ENCODE measurements at regions not wholly inside any gene's neighbourhood (a gene's known extent, or its start where the extent isn't known, plus 50 kb on each side); places are given as distances from the start of the nearest gene placed in this dataset.

DNA sequence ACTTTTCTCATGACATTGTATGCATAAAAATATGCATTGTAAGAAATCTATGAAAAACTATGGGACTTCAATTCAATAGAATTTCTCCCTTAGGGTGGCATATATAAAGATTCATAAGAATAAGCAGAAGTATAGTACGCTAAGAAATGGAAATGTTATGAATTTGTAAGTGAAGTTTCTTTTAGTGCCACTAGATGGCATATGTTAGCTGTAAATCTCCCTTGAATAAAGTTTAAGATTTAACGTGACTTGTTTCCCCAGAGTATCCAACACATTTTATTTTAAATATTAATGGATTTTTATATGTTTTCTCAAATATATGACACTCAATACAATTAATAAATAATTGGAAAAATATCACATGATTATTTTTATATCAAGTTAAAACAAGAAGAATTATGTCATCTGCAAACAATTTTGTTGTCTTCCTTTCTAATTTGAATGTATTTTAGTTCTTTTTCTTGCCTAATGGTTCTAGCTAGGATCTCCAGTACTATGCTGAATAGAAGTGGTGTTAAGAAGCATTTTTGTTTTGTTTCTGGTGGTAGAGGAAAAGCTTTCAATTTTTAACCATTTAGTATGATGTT, 287.2 kb downstream of the HGF start:
- TF ChIP-seq, protein P1, sequence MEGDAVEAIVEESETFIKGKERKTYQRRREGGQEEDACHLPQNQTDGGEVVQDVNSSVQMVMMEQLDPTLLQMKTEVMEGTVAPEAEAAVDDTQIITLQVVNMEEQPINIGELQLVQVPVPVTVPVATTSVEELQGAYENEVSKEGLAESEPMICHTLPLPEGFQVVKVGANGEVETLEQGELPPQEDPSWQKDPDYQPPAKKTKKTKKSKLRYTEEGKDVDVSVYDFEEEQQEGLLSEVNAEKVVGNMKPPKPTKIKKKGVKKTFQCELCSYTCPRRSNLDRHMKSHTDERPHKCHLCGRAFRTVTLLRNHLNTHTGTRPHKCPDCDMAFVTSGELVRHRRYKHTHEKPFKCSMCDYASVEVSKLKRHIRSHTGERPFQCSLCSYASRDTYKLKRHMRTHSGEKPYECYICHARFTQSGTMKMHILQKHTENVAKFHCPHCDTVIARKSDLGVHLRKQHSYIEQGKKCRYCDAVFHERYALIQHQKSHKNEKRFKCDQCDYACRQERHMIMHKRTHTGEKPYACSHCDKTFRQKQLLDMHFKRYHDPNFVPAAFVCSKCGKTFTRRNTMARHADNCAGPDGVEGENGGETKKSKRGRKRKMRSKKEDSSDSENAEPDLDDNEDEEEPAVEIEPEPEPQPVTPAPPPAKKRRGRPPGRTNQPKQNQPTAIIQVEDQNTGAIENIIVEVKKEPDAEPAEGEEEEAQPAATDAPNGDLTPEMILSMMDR (conservative IDR thresholded peaks at IDR 0.05; ENCODE audit: low read depth, low read length), result peak; percentile 70
- TF ChIP-seq EZH2 (IDR thresholded peaks at IDR 0.05; ENCODE audit: low read length, unreplicated experiment) (no peak), EZH2phosphoT487 (IDR thresholded peaks at IDR 0.05; ENCODE audit: borderline replicate concordance, low read length) (no peak)
